Ureter (tissue), 1 donor: ENCODE measurements at regions not wholly inside any gene's neighbourhood (a gene's known extent, or its start where the extent isn't known, plus 50 kb on each side); places are given as distances from the start of the nearest gene placed in this dataset.

Source experiments
- DNase-seq: peaks from one replicate; pipeline ENCODE4 v3.0.0-alpha.2; 2020; ENCODE audit warnings: low spot score
- donor health status: DM: yes; HTN: yes; CAD: no.

- DNase-seq, result no peak
Observed at GRCh38 chr1:221430152-221430960, 311.5 kb downstream of the DUSP10 start.

GRCh38 chr1:221431068-221431651 lies 310.7 kb downstream of the DUSP10 start:
- DNase-seq, result no peak

GRCh38 chr1:221431961-221432360 lies 309.9 kb downstream of the DUSP10 start:
- no peak for DNase-seq

- DNase-seq, result no peak
Observed at GRCh38 chr1:221435504-221435904, 306.4 kb downstream of the DUSP10 start.

GRCh38 chr1:221437171-221437570 lies 304.7 kb downstream of the DUSP10 start:
- no peak for DNase-seq

- no peak for DNase-seq
Observed at GRCh38 chr1:221437926-221438325, 304.0 kb downstream of the DUSP10 start.

GRCh38 chr1:221439008-221439746 lies 302.7 kb downstream of the DUSP10 start:
- DNase-seq, result no peak

GRCh38 chr1:221439747-221440501 lies 302.0 kb downstream of the DUSP10 start:
- DNase-seq, result no peak

- no peak for DNase-seq
Observed at GRCh38 chr1:221440658-221441057, 301.2 kb downstream of the DUSP10 start.

- no peak for DNase-seq
Observed at GRCh38 chr1:221442056-221442455, 299.8 kb downstream of the DUSP10 start.

GRCh38 chr1:221444346-221444745 lies 297.5 kb downstream of the DUSP10 start:
- DNase-seq, result no peak

GRCh38 chr1:221448585-221449175 lies 293.2 kb downstream of the DUSP10 start:
- DNase-seq, result no peak

GRCh38 chr1:221449194-221449593 lies 292.7 kb downstream of the DUSP10 start:
- no peak for DNase-seq

- no peak for DNase-seq
Observed at GRCh38 chr1:221449801-221450470, 292.0 kb downstream of the DUSP10 start.

- no peak for DNase-seq
Observed at GRCh38 chr1:221451741-221452140, 290.1 kb downstream of the DUSP10 start.

GRCh38 chr1:221454096-221454495 lies 287.8 kb downstream of the DUSP10 start:
- DNase-seq, result no peak

- DNase-seq, result no peak
Observed at GRCh38 chr1:221456918-221457317, 285.0 kb downstream of the DUSP10 start.

GRCh38 chr1:221457685-221458446 lies 284.0 kb downstream of the DUSP10 start:
- no peak for DNase-seq

GRCh38 chr1:221458447-221459156 lies 283.3 kb downstream of the DUSP10 start:
- no peak for DNase-seq

GRCh38 chr1:221459558-221459957 lies 282.3 kb downstream of the DUSP10 start:
- no peak for DNase-seq
